Panc1 (cell line): ENCODE measurements at regions not wholly inside any gene's neighbourhood (a gene's known extent, or its start where the extent isn't known, plus 50 kb on each side); places are given as distances from the start of the nearest gene placed in this dataset.

ENCODE experiments used
- ATAC-seq: fragments of 200-7000 bp; cut with Tn5 transposase; 2 replicates; pipeline ENCODE4 v1.9.1; 2020; ENCODE audit warnings: mild to moderate bottlenecking, moderate library complexity
- BruUV-seq: library from RNA; stranded (reverse); fragments of 400-500 nt; replicated peaks from 2 replicates; lab custom pipeline; 2021; lab: Mats Ljungman, UMichigan
- CTCF ChIA-PET: fragments of 300-600 bp; sonication (Branson Sonifier 250); formaldehyde crosslinking; loops from one replicate; lab custom pipeline; 2022; ENCODE audit warnings: antibody characterized with exemption; lab: Charles Lee
- POLR2A ChIA-PET: fragments of 300-600 bp; sonication (Branson Sonifier 250); formaldehyde crosslinking; loops from one replicate; lab custom pipeline; 2022; ENCODE audit warnings: antibody characterized with exemption; lab: Charles Lee
- DNase-seq: peaks from one replicate; pipeline ENCODE4 v3.0.0-alpha.2; 2010; ENCODE audit warnings: low read depth, low spot score
- H3K27ac ChIP-seq: 2 replicates; pipeline ENCODE4 v1.5.1; 2011; ENCODE audit warnings: mild to moderate bottlenecking, low read length, inconsistent platforms
- H3K27me3 ChIP-seq: fragments of 200-500 bp; sonication (Bioruptor generic); 2 replicates; pipeline ENCODE4 v1.6.0; 2014; ENCODE audit warnings: low read length, inconsistent platforms; ENCODE audit not compliant: control insufficient read depth, insufficient read depth
- H3K36me3 ChIP-seq: fragments of 200-500 bp; sonication (Bioruptor generic); 2 replicates; pipeline ENCODE4 v1.5.1; 2014; ENCODE audit warnings: inconsistent platforms, mild to moderate bottlenecking, low read length, moderate library complexity; ENCODE audit not compliant: control insufficient read depth, insufficient read depth
- H3K4me1 ChIP-seq: 2 replicates; pipeline ENCODE4 v1.5.1; 2011; ENCODE audit warnings: inconsistent platforms, mild to moderate bottlenecking, low read length, moderate library complexity; ENCODE audit not compliant: control insufficient read depth, insufficient read depth
- H3K4me3 ChIP-seq, 2 experiments: 2 replicates each; pipeline ENCODE4 v1.5.1; 2011 to 2012; ENCODE audit warnings: low read depth in 2 of 2, low read length in 2 of 2, mild to moderate bottlenecking in 2 of 2, inconsistent platforms in 1 of 2, moderate library complexity in 1 of 2
- H3K9me3 ChIP-seq: fragments of 200-500 bp; sonication (Bioruptor generic); 2 replicates; pipeline ENCODE4 v1.5.1; 2014; ENCODE audit warnings: low read depth, mild to moderate bottlenecking, inconsistent platforms, low read length, moderate library complexity; ENCODE audit not compliant: control insufficient read depth, insufficient read depth
- CTCF ChIP-seq: fragments of 450-650 bp; IDR thresholded peaks from 2 replicates; pipeline ENCODE4 v1.5.1; 2017; ENCODE audit warnings: mild to moderate bottlenecking
- POLR2AphosphoS5 ChIP-seq: IDR thresholded peaks from 2 replicates; pipeline ENCODE4 v1.6.1; 2012; ENCODE audit warnings: mild to moderate bottlenecking, low read depth, low read length, moderate library complexity
- REST ChIP-seq, 2 experiments: IDR thresholded peaks; 2 replicates each; pipeline ENCODE4 v1.6.1; 2011 to 2012; ENCODE audit warnings: low read depth in 2 of 2, control low read depth in 1 of 2, low read length in 1 of 2, mild to moderate bottlenecking in 1 of 2, moderate library complexity in 1 of 2; ENCODE audit not compliant: insufficient read depth in 1 of 2
- SIN3A ChIP-seq: IDR thresholded peaks from 2 replicates; pipeline ENCODE4 v1.6.1; 2012; ENCODE audit warnings: low read depth, mild to moderate bottlenecking, low read length, moderate library complexity, borderline replicate concordance; ENCODE audit not compliant: insufficient read depth
- TCF7L2 ChIP-seq: IDR thresholded peaks from 2 replicates; pipeline ENCODE4 v1.6.1; 2011; ENCODE audit warnings: mild to moderate bottlenecking, low read depth, low read length, inconsistent platforms
- in situ Hi-C: cut with HindIII; loops from 2 replicates; pipeline ENCODE4 v1.10.0; 2016; ENCODE audit warnings: low sequenced_read_pairs, low pct_unique_long_range_greater_than_20kb
- intact Hi-C: fragments of 100-400 bp; cut with micrococcal nuclease; formaldehyde crosslinking; loops from one replicate; pipeline ENCODE4 v1.10.0; 2022; ENCODE audit not compliant: unreplicated experiment

GRCh38 chr3:143200001-143200924 is 80.7 kb downstream of the CHST2 start (continued):
- TF ChIP-seq CTCF, result no peak

GRCh38 chr3:143201045-143201444 is 81.5 kb downstream of the CHST2 start:
- in situ Hi-C loops, result no loop called here
- TF ChIP-seq POLR2AphosphoS5 (no peak), REST (IDR thresholded peaks at IDR 0.05; ENCODE audit: insufficient read depth in 1 of 2, low read depth in 2 of 2, low read length in 1 of 2) (no peak), SIN3A (no peak), TCF7L2 (no peak), CTCF (no peak)
- Histone ChIP-seq H3K36me3 (no peaks in the 10 kb centered on the region), H3K27me3 (peaks cover 2% of the 10 kb centered on the region; the same call in 1 of the 2 replicates), H3K9me3 (no peaks in the 10 kb centered on the region), H3K27ac (no peak overlapping the region), H3K4me1 (no peaks in the 10 kb centered on the region), H3K4me3 (no peak overlapping the region)
- ATAC-seq, result no peak
- CTCF ChIA-PET, result no interaction called here
- POLR2A ChIA-PET, result no interaction called here
- no peak for DNase-seq
- intact Hi-C loops, result no loop called here
- BruUV-seq, result no TSS peak
